ENCODE measurements at regions not wholly inside any gene's neighbourhood (a gene's known extent, or its start where the extent isn't known, plus 50 kb on each side); places are given as distances from the start of the nearest gene placed in this dataset.

DNA sequence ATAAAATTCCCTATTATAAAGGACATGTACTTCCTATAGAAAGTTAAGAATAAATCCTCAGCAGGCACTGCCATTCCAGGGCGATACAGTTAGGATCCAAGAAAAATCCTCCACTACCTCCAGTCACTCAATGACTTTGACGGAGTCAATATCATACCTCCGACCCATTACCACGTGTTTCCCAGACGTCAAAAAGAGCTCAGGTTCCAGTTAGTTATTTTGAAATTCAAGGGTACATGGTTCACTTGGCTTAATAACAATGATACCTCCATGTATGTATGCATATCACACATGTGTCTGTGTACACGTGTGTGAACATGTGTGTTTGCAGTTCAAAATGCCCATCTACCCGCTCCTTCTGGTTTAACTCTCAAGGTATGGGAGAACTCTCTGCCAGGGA is 189.2 kb downstream of the SHANK2 start:
- H3K36me3 ChIP-seq: no peaks in the 10 kb centered on the region
- H3K27me3 ChIP-seq: peaks cover 17% of the 10 kb centered on the region
- no peak overlapping the region for H3K4me3 ChIP-seq
- no peak for DNase-seq (ENCODE audit: low spot score in 2 of 2)
- TF ChIP-seq, protein P1, sequence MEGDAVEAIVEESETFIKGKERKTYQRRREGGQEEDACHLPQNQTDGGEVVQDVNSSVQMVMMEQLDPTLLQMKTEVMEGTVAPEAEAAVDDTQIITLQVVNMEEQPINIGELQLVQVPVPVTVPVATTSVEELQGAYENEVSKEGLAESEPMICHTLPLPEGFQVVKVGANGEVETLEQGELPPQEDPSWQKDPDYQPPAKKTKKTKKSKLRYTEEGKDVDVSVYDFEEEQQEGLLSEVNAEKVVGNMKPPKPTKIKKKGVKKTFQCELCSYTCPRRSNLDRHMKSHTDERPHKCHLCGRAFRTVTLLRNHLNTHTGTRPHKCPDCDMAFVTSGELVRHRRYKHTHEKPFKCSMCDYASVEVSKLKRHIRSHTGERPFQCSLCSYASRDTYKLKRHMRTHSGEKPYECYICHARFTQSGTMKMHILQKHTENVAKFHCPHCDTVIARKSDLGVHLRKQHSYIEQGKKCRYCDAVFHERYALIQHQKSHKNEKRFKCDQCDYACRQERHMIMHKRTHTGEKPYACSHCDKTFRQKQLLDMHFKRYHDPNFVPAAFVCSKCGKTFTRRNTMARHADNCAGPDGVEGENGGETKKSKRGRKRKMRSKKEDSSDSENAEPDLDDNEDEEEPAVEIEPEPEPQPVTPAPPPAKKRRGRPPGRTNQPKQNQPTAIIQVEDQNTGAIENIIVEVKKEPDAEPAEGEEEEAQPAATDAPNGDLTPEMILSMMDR (IDR thresholded peaks at IDR 0.05): no peak
- TF ChIP-seq EP300 (IDR thresholded peaks at IDR 0.05): no peak
- no peaks in the 10 kb centered on the region for H3K4me1 ChIP-seq
- no peak overlapping the region for H3K27ac ChIP-seq
- H3K9me3 ChIP-seq: no peaks in the 10 kb centered on the region
- WGBS: 91% methylated on average over 7 of the region's 7 CpGs

DNA sequence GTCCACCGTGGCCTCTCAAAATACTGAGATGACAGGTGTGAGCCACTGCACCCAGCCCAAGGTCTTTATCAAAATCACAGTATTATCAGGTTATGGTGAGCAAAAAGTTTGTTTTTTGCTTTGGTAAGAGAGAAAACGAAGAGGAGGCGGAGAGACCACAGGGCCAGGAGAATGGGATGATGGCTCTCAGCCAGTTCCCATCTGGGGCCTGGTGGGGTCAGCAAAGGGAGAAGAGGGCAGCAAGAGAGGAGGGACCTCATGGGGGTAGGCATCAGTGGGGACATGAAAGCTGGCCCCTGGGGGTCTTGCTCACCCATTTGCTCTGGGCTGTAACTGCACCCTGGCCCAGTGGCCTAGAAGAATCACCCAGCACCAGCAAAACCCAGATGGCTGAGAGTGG is 190.2 kb downstream of the SHANK2 start:
- 92% methylated on average over 3 of the region's 3 CpGs for WGBS
- Histone ChIP-seq H3K4me3 (no peak overlapping the region), H3K9me3 (no peaks in the 10 kb centered on the region), H3K27ac (no peak overlapping the region), H3K4me1 (no peaks in the 10 kb centered on the region), H3K36me3 (no peaks in the 10 kb centered on the region), H3K27me3 (peaks cover 17% of the 10 kb centered on the region)
- no peak for DNase-seq (ENCODE audit: low spot score in 2 of 2)
- TF ChIP-seq EP300 (IDR thresholded peaks at IDR 0.05) (no peak), POLR2A (IDR thresholded peaks at IDR 0.05) (no peak), POLR2AphosphoS5 (IDR thresholded peaks at IDR 0.05) (no peak)
- TF ChIP-seq, protein P1 (IDR thresholded peaks at IDR 0.05): no peak

DNA sequence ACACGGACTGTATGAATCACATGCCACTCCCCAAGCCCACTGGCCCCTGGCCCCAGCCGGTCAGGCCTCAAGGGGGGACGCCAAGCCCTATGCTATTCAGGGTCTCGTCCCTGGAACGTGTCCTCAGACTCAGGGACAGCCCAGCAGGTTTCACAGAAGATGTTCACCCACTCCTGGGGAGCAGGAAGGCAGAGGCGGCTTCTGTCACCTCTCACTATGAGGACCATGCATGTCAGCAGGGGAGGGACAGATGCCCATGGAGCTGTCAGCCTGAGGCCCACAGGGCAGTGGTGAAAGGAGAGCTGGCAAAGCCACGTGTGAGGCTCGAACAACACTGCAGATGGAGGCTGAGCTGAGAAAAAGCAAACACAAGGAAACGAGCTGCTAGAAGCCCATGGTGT is 192.0 kb downstream of the SHANK2 start:
- TF ChIP-seq, protein P1 (IDR thresholded peaks at IDR 0.05): no peak
- H3K4me1 ChIP-seq: no peaks in the 10 kb centered on the region
- no peaks in the 10 kb centered on the region for H3K36me3 ChIP-seq
- H3K9me3 ChIP-seq: no peaks in the 10 kb centered on the region
- DNase-seq (ENCODE audit: low spot score in 2 of 2): no peak
- H3K27me3 ChIP-seq: peaks cover 17% of the 10 kb centered on the region
- 54% methylated on average over 4 of the region's 9 CpGs for WGBS
- no peak overlapping the region for H3K4me3 ChIP-seq
- H3K27ac ChIP-seq: no peak overlapping the region

DNA sequence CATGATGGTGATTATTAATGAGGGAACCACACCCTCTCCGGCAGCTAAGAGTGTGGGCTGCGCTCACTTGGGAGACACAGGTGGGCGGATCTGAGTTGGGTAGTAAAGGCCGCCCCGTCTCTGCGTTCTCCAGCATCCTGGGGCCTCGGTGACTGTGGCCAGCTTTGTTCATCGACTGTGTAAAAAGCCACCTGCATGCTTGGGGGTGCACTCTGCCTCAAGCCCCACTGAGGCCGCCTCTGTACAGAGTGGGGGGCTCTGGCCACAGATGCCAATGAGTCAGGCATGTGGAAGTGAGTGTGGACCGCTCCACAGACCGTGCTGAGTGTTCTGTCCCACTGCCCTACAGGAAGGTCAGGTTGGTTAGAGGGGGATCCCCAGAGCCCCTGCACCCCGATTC is 192.7 kb downstream of the SHANK2 start:
- Histone ChIP-seq H3K27me3 (peaks cover 13% of the 10 kb centered on the region), H3K36me3 (no peaks in the 10 kb centered on the region), H3K27ac (no peak overlapping the region), H3K4me3 (no peak overlapping the region), H3K9me3 (no peaks in the 10 kb centered on the region), H3K4me1 (no peaks in the 10 kb centered on the region)
- TF ChIP-seq, protein P1 (IDR thresholded peaks at IDR 0.05): no peak
- no peak for TF ChIP-seq POLR2AphosphoS5 (IDR thresholded peaks at IDR 0.05)
- no peak for TF ChIP-seq EP300 (IDR thresholded peaks at IDR 0.05)
- no peak for TF ChIP-seq POLR2A (IDR thresholded peaks at IDR 0.05)
- 85% methylated on average over 6 of the region's 12 CpGs for WGBS
- no peak for DNase-seq (ENCODE audit: low spot score in 2 of 2)

DNA sequence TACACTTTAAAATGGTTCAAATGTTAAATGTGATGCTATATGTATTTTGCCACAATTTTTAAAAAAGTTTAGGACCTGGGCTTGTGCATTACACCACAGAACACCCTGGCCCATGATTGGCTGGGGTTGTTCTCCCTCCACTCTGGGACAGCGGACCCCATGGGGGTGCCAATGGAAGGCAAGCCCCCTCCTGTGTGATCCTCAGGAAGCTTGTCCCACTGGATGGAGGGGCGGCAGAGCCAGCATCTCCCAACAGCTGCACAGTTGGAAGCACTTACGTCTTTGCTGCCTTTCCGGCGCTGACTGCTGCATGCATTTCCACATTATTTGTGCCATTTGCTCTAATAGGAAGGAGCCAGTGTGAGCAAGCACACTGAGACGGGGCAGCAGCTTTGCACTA is 196.5 kb downstream of the SHANK2 start:
- TF ChIP-seq EP300 (IDR thresholded peaks at IDR 0.05): no peak
- TF ChIP-seq, protein P1 (IDR thresholded peaks at IDR 0.05): no peak
- TF ChIP-seq POLR2A (IDR thresholded peaks at IDR 0.05): no peak
- no peak for TF ChIP-seq POLR2AphosphoS5 (IDR thresholded peaks at IDR 0.05)
- H3K9me3 ChIP-seq: no peaks in the 10 kb centered on the region
- WGBS: 71% methylated on average over 6 of the region's 6 CpGs
- no peak overlapping the region for H3K4me3 ChIP-seq
- H3K27ac ChIP-seq: no peak overlapping the region
- DNase-seq (ENCODE audit: low spot score in 2 of 2): no peak
- H3K4me1 ChIP-seq: no peaks in the 10 kb centered on the region
- no peaks in the 10 kb centered on the region for H3K27me3 ChIP-seq
- no peaks in the 10 kb centered on the region for H3K36me3 ChIP-seq
